HL-60 (cell line): ENCODE measurements at regions not wholly inside any gene's neighbourhood (a gene's known extent, or its start where the extent isn't known, plus 50 kb on each side); places are given as distances from the start of the nearest gene placed in this dataset.

Experiments used
- DNase-seq, 2 experiments: peaks; one replicate each; pipeline ENCODE4 v3.0.0-alpha.2; 2010 to 2020; ENCODE audit warnings: low read depth in 1 of 2, low spot score in 1 of 2
- H3K27ac ChIP-seq: fragments of 250-450 bp; sonication (Bioruptor Pico); replicated peaks from 2 replicates; pipeline ENCODE4 v1.5.1; 2020; ENCODE audit warnings: mild to moderate bottlenecking, moderate library complexity
- H3K27me3 ChIP-seq: fragments of 250-450 bp; sonication (Bioruptor Pico); 2 replicates; pipeline ENCODE4 v1.5.1; 2021; ENCODE audit warnings: mild to moderate bottlenecking, moderate library complexity; ENCODE audit not compliant: insufficient read depth, poor library complexity, severe bottlenecking
- H3K4me3 ChIP-seq: replicated peaks from 2 replicates; pipeline ENCODE4 v1.5.1; 2011; ENCODE audit warnings: mild to moderate bottlenecking, control low read depth, low read length; ENCODE audit not compliant: insufficient read depth
- GABPA ChIP-seq: IDR thresholded peaks from 2 replicates; pipeline ENCODE4 v1.6.1; 2012; ENCODE audit warnings: low read depth
- POLR2AphosphoS5 ChIP-seq: IDR thresholded peaks from 2 replicates; pipeline ENCODE4 v1.6.1; 2012; ENCODE audit warnings: low read depth
- REST ChIP-seq: IDR thresholded peaks from 2 replicates; pipeline ENCODE4 v1.6.1; 2012; ENCODE audit warnings: low read depth; ENCODE audit not compliant: insufficient replicate concordance
- SPI1 ChIP-seq: IDR thresholded peaks from 2 replicates; pipeline ENCODE4 v1.6.1; 2012; ENCODE audit warnings: low read depth, mild to moderate bottlenecking, borderline replicate concordance
- TF ChIP-seq, protein P1 (sequence below): IDR thresholded peaks from one replicate; pipeline ENCODE4 v1.5.1; 2011; ENCODE audit warnings: low read length, control low read depth, inconsistent platforms; ENCODE audit not compliant: insufficient read depth

GRCh38 chr6:87820343-87820984 is 118.4 kb upstream of the AKIRIN2 start:
- no peak overlapping the region for H3K27ac ChIP-seq
- no peak for DNase-seq
- no peaks in the 10 kb centered on the region for H3K27me3 ChIP-seq
- H3K4me3 ChIP-seq, result no peak overlapping the region
- no peak for TF ChIP-seq POLR2AphosphoS5
- TF ChIP-seq, protein P1, sequence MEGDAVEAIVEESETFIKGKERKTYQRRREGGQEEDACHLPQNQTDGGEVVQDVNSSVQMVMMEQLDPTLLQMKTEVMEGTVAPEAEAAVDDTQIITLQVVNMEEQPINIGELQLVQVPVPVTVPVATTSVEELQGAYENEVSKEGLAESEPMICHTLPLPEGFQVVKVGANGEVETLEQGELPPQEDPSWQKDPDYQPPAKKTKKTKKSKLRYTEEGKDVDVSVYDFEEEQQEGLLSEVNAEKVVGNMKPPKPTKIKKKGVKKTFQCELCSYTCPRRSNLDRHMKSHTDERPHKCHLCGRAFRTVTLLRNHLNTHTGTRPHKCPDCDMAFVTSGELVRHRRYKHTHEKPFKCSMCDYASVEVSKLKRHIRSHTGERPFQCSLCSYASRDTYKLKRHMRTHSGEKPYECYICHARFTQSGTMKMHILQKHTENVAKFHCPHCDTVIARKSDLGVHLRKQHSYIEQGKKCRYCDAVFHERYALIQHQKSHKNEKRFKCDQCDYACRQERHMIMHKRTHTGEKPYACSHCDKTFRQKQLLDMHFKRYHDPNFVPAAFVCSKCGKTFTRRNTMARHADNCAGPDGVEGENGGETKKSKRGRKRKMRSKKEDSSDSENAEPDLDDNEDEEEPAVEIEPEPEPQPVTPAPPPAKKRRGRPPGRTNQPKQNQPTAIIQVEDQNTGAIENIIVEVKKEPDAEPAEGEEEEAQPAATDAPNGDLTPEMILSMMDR, result no peak
- TF ChIP-seq GABPA, result no peak
- no peak for TF ChIP-seq SPI1
- TF ChIP-seq REST, result no peak

GRCh38 chr6:87817183-87817582 is 115.2 kb upstream of the AKIRIN2 start:
- H3K4me3 ChIP-seq, result no peak overlapping the region
- DNase-seq, result no peak
- no peaks in the 10 kb centered on the region for H3K27me3 ChIP-seq
- H3K27ac ChIP-seq, result no peak overlapping the region
- TF ChIP-seq, protein P1, result no peak
- no peak for TF ChIP-seq GABPA

- no peaks in the 10 kb centered on the region for H3K27me3 ChIP-seq
- no peak overlapping the region for H3K27ac ChIP-seq
- H3K4me3 ChIP-seq, result no peak overlapping the region
- TF ChIP-seq, protein P1, result no peak
- no peak for DNase-seq
These were observed 113.4 kb upstream of the AKIRIN2 start for GRCh38 chr6:87815449-87815848.

- no peak overlapping the region for H3K27ac ChIP-seq
- no peaks in the 10 kb centered on the region for H3K27me3 ChIP-seq
- no peak overlapping the region for H3K4me3 ChIP-seq
- no peak for DNase-seq
- TF ChIP-seq POLR2AphosphoS5, result no peak
- TF ChIP-seq, protein P1, result no peak
- TF ChIP-seq GABPA, result no peak
- TF ChIP-seq SPI1, result no peak
- TF ChIP-seq REST, result no peak
These were observed 106.1 kb upstream of the AKIRIN2 start for GRCh38 chr6:87808005-87808757.
